H1 (cell line): ENCODE measurements at regions not wholly inside any gene's neighbourhood (a gene's known extent, or its start where the extent isn't known, plus 50 kb on each side); places are given as distances from the start of the nearest gene placed in this dataset.

Experiments
- CTCF ChIA-PET: fragments of 300-600 bp; sonication (Branson Sonifier 250); formaldehyde crosslinking; loops from one replicate; lab custom pipeline; 2021; ENCODE audit not compliant: partially characterized antibody; lab: Charles Lee
- POLR2A ChIA-PET: fragments of 300-600 bp; sonication (Branson Sonifier 250); formaldehyde crosslinking; loops from one replicate; lab custom pipeline; 2021; ENCODE audit warnings: inconsistent platforms; ENCODE audit not compliant: partially characterized antibody; lab: Charles Lee
- DNase-seq, 2 experiments: peaks; one replicate each; pipeline versions ENCODE4 v3.0.0 to v3.0.0-alpha.2; 2010 to 2022; ENCODE audit warnings: low spot score in 2 of 2, low read depth in 1 of 2, mixed read lengths in 1 of 2
- FAIRE-seq: peaks from 2 replicates; lab custom pipeline; 2011; peaks lifted over from hg19 to GRCh38; lab: Jason Lieb, UNC
- H2AFZ ChIP-seq: 2 replicates; pipeline ENCODE4 v1.8.1; 2012; ENCODE audit warnings: low read length, inconsistent platforms
- H2AK5ac ChIP-seq: 2 replicates; pipeline ENCODE4 v1.6.1; 2013; ENCODE audit warnings: low read depth, low read length
- H2BK120ac ChIP-seq: replicated peaks from 2 replicates; pipeline ENCODE3; 2013; ENCODE audit warnings: low read depth, low read length, inconsistent platforms
- H2BK12ac ChIP-seq: 2 replicates; pipeline ENCODE4 v1.6.1; 2013; ENCODE audit warnings: low read depth, low read length
- H2BK15ac ChIP-seq: 2 replicates; pipeline ENCODE4 v1.6.1; 2013; ENCODE audit warnings: low read length
- H2BK20ac ChIP-seq: 2 replicates; pipeline ENCODE4 v1.6.1; 2013; ENCODE audit warnings: low read length
- H2BK5ac ChIP-seq: 2 replicates; pipeline ENCODE4 v1.6.1; 2013; ENCODE audit warnings: low read depth, low read length
- H3K14ac ChIP-seq: 2 replicates; pipeline ENCODE4 v1.6.1; 2013; ENCODE audit warnings: inconsistent platforms; ENCODE audit not compliant: insufficient read length
- H3K18ac ChIP-seq: 2 replicates; pipeline ENCODE4 v1.6.1; 2013; ENCODE audit warnings: low read length; ENCODE audit errors: extremely low read depth
- H3K23ac ChIP-seq: 2 replicates; pipeline ENCODE4 v1.6.1; 2013; ENCODE audit warnings: inconsistent platforms; ENCODE audit not compliant: insufficient read length
- H3K23me2 ChIP-seq: 2 replicates; pipeline ENCODE4 v1.6.1; 2013; ENCODE audit warnings: low read depth, low read length
- H3K27ac ChIP-seq: 2 replicates; pipeline ENCODE4 v1.6.1; 2011; ENCODE audit warnings: low read depth, low read length, inconsistent platforms
- H3K27me3 ChIP-seq, 4 experiments: replicated peaks in 1 of 4; 1 replicate in 1 of 4; 2 replicates in 3 of 4; pipeline versions ENCODE4 v1.6.1 to v1.8.1; 2011 to 2013; ENCODE audit warnings: low read length in 3 of 4, mild to moderate bottlenecking in 3 of 4, inconsistent platforms in 2 of 4, mixed read lengths in 2 of 4, moderate library complexity in 1 of 4; ENCODE audit not compliant: control insufficient read depth in 3 of 4, insufficient read depth in 3 of 4; ENCODE audit errors: extremely low read depth in 1 of 4
- H3K36me3 ChIP-seq, 4 experiments: 2 replicates each; pipeline versions ENCODE4 v1.6.1 to v1.8.1; 2011 to 2013; ENCODE audit warnings: mild to moderate bottlenecking in 4 of 4, low read length in 3 of 4, moderate library complexity in 2 of 4, control low read depth in 1 of 4, inconsistent platforms in 1 of 4; ENCODE audit not compliant: insufficient read depth in 4 of 4, control insufficient read depth in 2 of 4
- H3K4ac ChIP-seq: replicated peaks from 2 replicates; pipeline ENCODE3; 2013; ENCODE audit warnings: low read length, low read depth, mixed read lengths, inconsistent platforms; ENCODE audit not compliant: insufficient read length
- H3K4me1 ChIP-seq, 4 experiments: replicated peaks in 1 of 4; 1 replicate in 1 of 4; 2 replicates in 3 of 4; pipeline versions ENCODE4 v1.6.1 to v1.8.1; 2011 to 2013; ENCODE audit warnings: low read length in 3 of 4, inconsistent platforms in 2 of 4, mixed read lengths in 1 of 4; ENCODE audit not compliant: insufficient read depth in 4 of 4, control insufficient read depth in 3 of 4
- H3K4me2 ChIP-seq, 2 experiments: 2 replicates each; pipeline versions ENCODE4 v1.6.1 to v1.8.1; 2011 to 2013; ENCODE audit warnings: low read depth in 2 of 2, low read length in 2 of 2, control low read depth in 1 of 2, inconsistent platforms in 1 of 2, mild to moderate bottlenecking in 1 of 2; ENCODE audit not compliant: insufficient read depth in 1 of 2
- H3K4me3 ChIP-seq, 4 experiments: fragments of 200-600, 300-600 bp in 1 of 4; sonication (generic), shearing (Covaris generic), sonication (Bioruptor Twin) in 1 of 4; 2 replicates each; pipeline versions ENCODE4 v1.5.1 to v1.8.1; 2011 to 2016; ENCODE audit warnings: low read length in 4 of 4, low read depth in 3 of 4, control low read depth in 2 of 4, inconsistent platforms in 2 of 4, mild to moderate bottlenecking in 2 of 4, mixed read lengths in 1 of 4, moderate library complexity in 1 of 4; ENCODE audit not compliant: insufficient read depth in 2 of 4; ENCODE audit errors: extremely low read depth in 1 of 4
- H3K56ac ChIP-seq: replicated peaks from 2 replicates; pipeline ENCODE3; 2013; ENCODE audit warnings: low read depth, mild to moderate bottlenecking, mixed read lengths, low read length, inconsistent platforms; ENCODE audit not compliant: insufficient read length
- H3K79me1 ChIP-seq: 2 replicates; pipeline ENCODE4 v1.6.1; 2013; ENCODE audit warnings: low read depth, low read length, control low read depth
- H3K79me2 ChIP-seq, 2 experiments: 2 replicates each; pipeline versions ENCODE4 v1.6.1 to v1.8.1; 2012 to 2013; ENCODE audit warnings: low read length in 2 of 2, mild to moderate bottlenecking in 2 of 2, inconsistent platforms in 1 of 2; ENCODE audit not compliant: insufficient read depth in 2 of 2, control insufficient read depth in 1 of 2
- H3K9ac ChIP-seq, 4 experiments: replicated peaks in 1 of 4; 1 replicate in 1 of 4; 2 replicates in 3 of 4; pipeline versions ENCODE4 v1.6.1 to v1.8.1; 2011 to 2013; ENCODE audit warnings: low read depth in 3 of 4, low read length in 3 of 4, control low read depth in 2 of 4, mild to moderate bottlenecking in 2 of 4, moderate library complexity in 2 of 4, inconsistent platforms in 1 of 4; ENCODE audit errors: extremely low read depth in 1 of 4
- H3K9me3 ChIP-seq, 2 experiments: 2 replicates each; pipeline versions ENCODE4 v1.6.1 to v1.8.1; 2012 to 2013; ENCODE audit warnings: mild to moderate bottlenecking in 2 of 2, moderate library complexity in 2 of 2, control low read depth in 1 of 2, inconsistent platforms in 1 of 2, low read depth in 1 of 2, low read length in 1 of 2, mixed read lengths in 1 of 2; ENCODE audit not compliant: insufficient read depth in 2 of 2
- H4K20me1 ChIP-seq, 2 experiments: replicated peaks in 1 of 2; 2 replicates each; pipeline versions ENCODE3 to v1.8.1; 2011 to 2013; ENCODE audit warnings: inconsistent platforms in 2 of 2, low read length in 2 of 2, mild to moderate bottlenecking in 1 of 2; ENCODE audit not compliant: insufficient read depth in 2 of 2, control insufficient read depth in 1 of 2
- H4K5ac ChIP-seq: 2 replicates; pipeline ENCODE4 v1.6.1; 2013; ENCODE audit warnings: low read length, low read depth, mixed read lengths, inconsistent platforms; ENCODE audit not compliant: insufficient read length
- H4K8ac ChIP-seq: 2 replicates; pipeline ENCODE4 v1.8.0; 2013; ENCODE audit warnings: mild to moderate bottlenecking, moderate library complexity, low read length, inconsistent platforms; ENCODE audit not compliant: insufficient read depth; ENCODE audit errors: extremely low read depth
- H4K91ac ChIP-seq: replicated peaks from 2 replicates; pipeline ENCODE3; 2013; ENCODE audit warnings: low read length, mixed read lengths, inconsistent platforms; ENCODE audit not compliant: insufficient read length
- ASH2L ChIP-seq: fragments of 200-600, 300-600 bp; sonication (generic); IDR thresholded peaks from one replicate; pipeline ENCODE4 v1.7.1; 2017; ENCODE audit warnings: low read length
- ATF2 ChIP-seq: IDR thresholded peaks from 2 replicates; pipeline ENCODE4 v1.6.1; 2012; ENCODE audit warnings: low read length, inconsistent platforms
- BACH1 ChIP-seq: IDR thresholded peaks from 2 replicates; pipeline ENCODE4 v1.6.1; 2012; ENCODE audit warnings: low read length, improper control_type of control experiment
- CBX8 ChIP-seq: fragments of 300-800, 300-1000 bp; sonication (generic); IDR thresholded peaks from 2 replicates; pipeline ENCODE4 v1.7.1; 2016; ENCODE audit warnings: low read depth, low read length, borderline replicate concordance
- EGR1 ChIP-seq: IDR thresholded peaks from 2 replicates; pipeline ENCODE4 v1.6.1; 2011; ENCODE audit warnings: low read depth, low read length, borderline replicate concordance
- GABPA ChIP-seq: IDR thresholded peaks from 2 replicates; pipeline ENCODE4 v1.6.1; 2011; ENCODE audit warnings: mild to moderate bottlenecking, low read length, moderate library complexity, borderline replicate concordance; ENCODE audit not compliant: insufficient read depth
- KDM4A ChIP-seq: IDR thresholded peaks from one replicate; pipeline ENCODE4 v1.7.1; 2012; ENCODE audit warnings: low read depth, mild to moderate bottlenecking, moderate library complexity, low read length, inconsistent platforms; ENCODE audit not compliant: severe bottlenecking
- NRF1 ChIP-seq: IDR thresholded peaks from 2 replicates; pipeline ENCODE4 v1.6.1; 2011; ENCODE audit warnings: mild to moderate bottlenecking, low read depth, low read length, improper control_type of control experiment
- POLR2AphosphoS5 ChIP-seq: IDR thresholded peaks from 2 replicates; pipeline ENCODE4 v1.6.1; 2011; ENCODE audit warnings: low read depth, low read length
- POU5F1 ChIP-seq: IDR thresholded peaks from 2 replicates; pipeline ENCODE4 v1.6.1; 2011; ENCODE audit warnings: low read depth, mild to moderate bottlenecking, low read length, moderate library complexity
- SIRT6 ChIP-seq: IDR thresholded peaks from one replicate; pipeline ENCODE4 v1.7.1; 2012; ENCODE audit warnings: low read length, inconsistent platforms
- SIX5 ChIP-seq: IDR thresholded peaks from 2 replicates; pipeline ENCODE4 v1.6.1; 2011; ENCODE audit warnings: mild to moderate bottlenecking, low read depth, low read length
- SP4 ChIP-seq: IDR thresholded peaks from 2 replicates; pipeline ENCODE4 v1.6.1; 2012; ENCODE audit warnings: low read length, inconsistent platforms
- ZNF274 ChIP-seq: IDR thresholded peaks from 2 replicates; pipeline ENCODE4 v1.7.0; 2012; ENCODE audit warnings: low read length, borderline replicate concordance; ENCODE audit errors: extremely low read depth
- WGBS, 2 experiments: shearing (Covaris generic) in 1 of 2; methylation state at CpG; one replicate each; pipeline versions ENCODE4 v1.1.6 to v1.1.7; 2013 to 2015; ENCODE audit warnings: low lambda C conversion rate in 2 of 2, mixed read lengths in 2 of 2, inconsistent platforms in 1 of 2, low coverage in 1 of 2, missing lambda C conversion rate in 1 of 2; ENCODE audit not compliant: insufficient replicate concordance in 2 of 2, insufficient coverage in 1 of 2, insufficient read length in 1 of 2; ENCODE audit errors: extremely low coverage in 1 of 2, missing lambda C conversion rate in 1 of 2; 5-methylcytosine and 5-hydroxymethylcytosine counted together

DNA sequence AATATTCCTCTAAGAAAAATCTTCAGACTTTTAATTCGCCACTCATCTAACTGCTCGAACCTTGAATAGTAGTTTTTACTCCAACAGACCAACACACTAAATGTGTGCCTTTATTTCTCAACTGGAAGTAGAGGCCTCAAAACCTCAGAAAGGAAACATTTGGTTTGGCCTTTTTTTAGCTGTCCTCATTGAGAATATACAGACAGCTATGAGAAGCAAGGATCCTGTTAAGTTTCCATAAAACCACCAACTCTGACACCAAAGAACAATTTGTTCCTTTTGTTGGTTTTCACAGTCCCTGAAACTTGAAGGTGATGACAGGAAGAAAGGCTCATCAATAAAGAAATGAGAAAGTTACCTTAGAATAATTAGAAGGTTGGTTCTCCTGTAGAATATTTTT lies 199.2 kb upstream of the MEOX2 start:
- Histone ChIP-seq H2BK20ac (no peak overlapping the region), H2BK120ac (no peak overlapping the region), H2BK12ac (no peak overlapping the region), H3K56ac (no peak overlapping the region), H3K4me2 (no peak overlapping the region), H4K8ac (no peak overlapping the region), H3K27me3 (no peaks in the 10 kb centered on the region), H3K14ac (no peak overlapping the region), H3K36me3 (no peaks in the 10 kb centered on the region), H3K79me2 (no peaks in the 10 kb centered on the region), H3K23me2 (no peaks in the 10 kb centered on the region), H4K91ac (no peak overlapping the region), H2BK15ac (no peak overlapping the region), H3K4me3 (no peak overlapping the region), H3K18ac (no peak overlapping the region), H2AFZ (no peak overlapping the region), H3K23ac (no peak overlapping the region), H3K9me3 (0 out of 4 replicates have a peak, but pooled peaks cover 0 to 3% of the 10 kb centered on the region in 2 experiments), H4K5ac (no peak overlapping the region), H3K9ac (no peak overlapping the region), H3K4ac (no peak overlapping the region), H3K4me1 (no peaks in the 10 kb centered on the region), H3K27ac (no peak overlapping the region), H4K20me1 (no peaks in the 10 kb centered on the region), H3K79me1 (no peaks in the 10 kb centered on the region), H2BK5ac (no peak overlapping the region), H2AK5ac (no peak overlapping the region)
- FAIRE-seq (no peak), DNase-seq (no peak)
- CTCF ChIA-PET, result no interaction called here
- 97 to 100% methylated on average over 2 of the region's 2 CpGs for WGBS, 2 experiments
- POLR2A ChIA-PET, result no interaction called here
- no peak for TF ChIP-seq CBX8
- no peak for TF ChIP-seq NRF1
- no peak for TF ChIP-seq EGR1
- TF ChIP-seq ATF2, result no peak
- TF ChIP-seq POLR2AphosphoS5, result no peak
- TF ChIP-seq POU5F1, result no peak
- TF ChIP-seq ZNF274, result no peak
- TF ChIP-seq BACH1, result no peak
- TF ChIP-seq ASH2L, result no peak
- no peak for TF ChIP-seq KDM4A
- no peak for TF ChIP-seq GABPA
- TF ChIP-seq SP4, result no peak
- no peak for TF ChIP-seq SIX5
- TF ChIP-seq SIRT6, result no peak
